GM20431 (cell line): ENCODE measurements at regions not wholly inside any gene's neighbourhood (a gene's known extent, or its start where the extent isn't known, plus 50 kb on each side); places are given as distances from the start of the nearest gene placed in this dataset.

ENCODE experiments used
- in situ Hi-C: fragments of 300-500 bp; cut with MseI, MboI; formaldehyde crosslinking; loops from one replicate; pipeline ENCODE4 v1.15.0; 2020; ENCODE audit warnings: low sequenced_read_pairs; ENCODE audit not compliant: unreplicated experiment

DNA sequence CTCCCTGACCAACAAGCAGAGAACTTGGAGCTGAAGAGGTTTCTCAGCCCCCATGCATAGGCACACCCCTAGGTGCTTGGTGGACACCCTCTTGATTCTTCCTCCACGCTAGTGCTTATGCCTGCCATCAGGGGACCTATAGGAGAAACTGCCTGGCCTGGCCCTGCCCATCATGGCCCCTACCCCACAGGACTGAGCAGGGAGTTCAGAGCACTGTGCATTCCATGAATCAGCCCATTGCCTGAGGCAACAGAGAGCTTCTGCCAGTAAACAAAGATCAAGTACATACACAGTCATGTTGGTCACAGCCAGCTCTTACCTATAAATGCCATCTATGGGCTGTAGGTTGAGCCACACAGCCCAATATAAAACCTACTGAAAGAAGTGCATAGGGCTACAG is 99.1 kb upstream of the EDNRA start:
- in situ Hi-C loops, result no loop called here

DNA sequence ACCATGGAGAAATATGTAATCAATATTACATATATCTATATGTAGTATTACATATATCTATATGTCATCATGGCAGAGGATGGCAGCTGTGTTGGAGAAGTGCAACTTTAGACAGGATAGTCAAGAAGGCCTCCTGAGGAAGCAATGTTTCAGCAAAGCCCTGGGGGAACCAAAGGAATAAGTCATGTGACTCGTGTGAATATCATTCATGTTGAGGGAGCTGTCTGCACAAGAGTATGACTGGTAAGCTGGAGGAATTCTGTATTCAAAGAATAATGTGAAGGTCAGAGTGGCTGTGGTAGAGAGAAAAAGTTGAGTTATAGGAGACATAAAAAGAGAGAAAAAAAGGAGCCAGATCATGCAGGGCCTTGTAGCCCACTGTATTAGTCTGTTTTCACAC is 92.9 kb upstream of the EDNRA start:
- in situ Hi-C loops, result no loop called here

DNA sequence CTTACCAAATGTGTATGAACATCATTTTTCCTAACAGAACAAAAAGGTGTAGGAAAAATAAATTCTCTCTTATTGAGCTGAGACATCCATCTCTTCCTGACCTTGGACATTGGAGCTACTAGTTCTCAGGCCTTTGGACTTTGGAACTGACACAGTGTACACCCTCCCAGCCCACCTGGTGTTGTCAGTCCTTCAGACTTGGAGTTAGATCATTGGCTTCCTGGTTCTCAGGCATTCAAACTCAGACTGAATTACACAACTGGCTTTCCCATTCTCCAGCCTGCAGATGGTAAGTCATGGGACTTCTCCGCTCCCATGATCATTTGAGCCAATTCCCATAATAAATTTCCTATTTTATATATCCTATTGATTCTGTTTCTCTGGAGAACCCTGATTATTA is 84.8 kb upstream of the EDNRA start:
- in situ Hi-C loops, result no loop called here

DNA sequence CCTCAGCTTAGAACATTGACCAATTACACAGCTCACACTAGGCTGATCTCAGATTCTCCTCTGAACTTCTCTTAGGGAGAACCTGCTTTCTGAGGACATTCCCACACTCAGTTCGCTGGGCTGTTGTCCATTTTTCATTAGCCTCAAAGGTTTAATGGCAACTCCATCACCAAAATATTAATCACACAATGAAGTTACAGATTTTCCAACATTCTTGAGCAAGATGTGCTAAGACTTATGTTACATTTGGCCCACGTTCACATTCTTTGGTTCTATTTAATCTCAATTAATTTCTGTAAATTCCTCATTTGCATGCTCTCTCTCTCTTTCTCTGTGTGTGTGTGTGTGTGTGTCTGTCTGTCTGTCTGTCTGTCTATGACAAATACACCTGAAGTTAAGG is 82.3 kb upstream of the EDNRA start:
- in situ Hi-C loops, result no loop called here

DNA sequence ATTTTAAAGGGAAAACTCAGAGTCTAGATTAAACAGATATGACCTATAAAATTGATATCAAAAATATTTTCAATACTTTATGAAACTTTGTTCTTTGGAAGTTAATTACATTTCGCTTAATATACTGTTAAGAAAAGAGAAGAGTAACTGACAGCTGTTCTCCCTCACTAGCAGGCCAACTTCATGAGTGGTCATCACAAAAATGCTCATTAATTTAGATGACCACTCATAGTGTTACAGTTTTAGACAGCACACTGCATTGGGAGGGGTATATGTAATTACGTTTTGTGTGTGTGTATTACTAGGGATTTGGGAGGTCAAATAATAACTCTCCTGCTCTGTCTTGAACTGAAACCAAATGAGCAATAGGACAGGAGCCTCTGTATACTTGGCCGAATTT is 80.2 kb upstream of the EDNRA start:
- in situ Hi-C loops, result no loop called here

DNA sequence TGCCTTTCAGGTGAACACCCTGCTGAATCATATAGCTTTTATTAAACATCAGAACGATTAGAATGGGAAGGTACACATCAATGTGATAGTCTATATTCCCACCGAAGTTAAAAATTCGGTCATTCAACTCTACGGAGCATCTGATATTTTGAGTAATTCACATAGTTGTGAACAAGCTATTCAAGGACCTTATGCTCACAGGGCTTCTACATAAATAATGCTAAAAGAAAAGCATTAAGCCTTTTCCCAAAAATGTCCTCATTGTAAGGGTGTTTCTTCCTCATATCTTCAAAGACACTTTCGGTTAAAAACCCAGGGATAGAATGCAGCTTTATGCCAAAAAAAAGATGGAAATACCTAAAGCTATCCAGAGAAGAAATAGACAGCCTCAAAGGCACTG is 79.7 kb upstream of the EDNRA start:
- in situ Hi-C loops, result no loop called here

DNA sequence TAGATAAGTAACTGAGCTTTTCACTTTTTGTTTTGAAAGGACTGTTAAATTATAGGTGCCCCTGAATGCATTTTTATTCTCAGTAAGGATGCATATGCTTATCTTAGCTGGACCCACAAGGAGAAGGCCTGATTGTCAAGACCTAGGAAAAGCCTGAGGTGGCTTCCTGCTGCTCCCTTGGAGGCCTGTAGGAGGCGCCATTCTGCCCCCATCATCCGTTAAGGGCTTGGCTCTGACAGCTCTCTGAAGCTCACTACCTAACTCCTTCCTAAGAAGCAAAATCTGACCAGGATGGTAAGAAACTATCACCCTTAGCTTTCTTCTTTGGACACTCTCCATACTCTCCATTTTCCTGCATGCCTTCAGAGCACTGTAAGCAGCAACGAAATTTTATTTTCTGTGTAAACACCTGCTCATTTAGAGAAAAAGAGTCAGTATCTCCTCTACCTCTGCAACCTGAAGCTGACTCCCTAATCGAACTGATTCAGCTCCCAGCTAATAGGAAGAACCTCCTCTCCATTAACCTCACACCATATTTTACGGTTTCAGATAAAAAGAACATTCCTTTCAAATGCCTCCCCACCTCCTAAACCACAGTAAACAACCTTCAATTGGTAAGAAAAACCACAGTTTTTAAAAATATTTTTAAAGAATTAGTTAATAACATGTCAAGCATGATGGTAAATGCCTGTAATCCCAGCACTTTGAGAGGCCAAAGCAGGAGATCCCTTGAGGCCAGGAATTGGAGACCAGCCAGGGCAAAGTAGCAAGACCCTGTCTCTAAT is 73.4 kb upstream of the EDNRA start:
- in situ Hi-C loops, result no loop called here

DNA sequence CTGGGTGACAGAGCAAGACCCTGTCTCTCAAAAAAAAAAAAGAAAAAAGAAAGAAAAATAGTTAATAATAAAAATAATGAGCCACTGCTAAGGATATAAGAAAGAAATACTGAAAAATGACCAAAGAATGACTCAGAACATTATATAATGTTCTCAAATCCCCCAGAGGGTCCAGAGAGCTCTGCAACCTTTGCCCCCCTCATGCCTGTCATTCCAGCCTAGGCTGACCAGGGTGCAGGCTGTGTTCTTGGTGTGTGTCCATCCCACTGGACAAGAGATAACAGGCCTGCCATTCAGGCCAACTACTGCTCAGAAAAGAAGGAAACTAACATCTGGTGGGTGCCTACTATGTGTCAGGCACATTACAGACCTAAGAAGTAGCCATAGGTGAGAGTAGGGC is 72.7 kb upstream of the EDNRA start:
- in situ Hi-C loops, result no loop called here

DNA sequence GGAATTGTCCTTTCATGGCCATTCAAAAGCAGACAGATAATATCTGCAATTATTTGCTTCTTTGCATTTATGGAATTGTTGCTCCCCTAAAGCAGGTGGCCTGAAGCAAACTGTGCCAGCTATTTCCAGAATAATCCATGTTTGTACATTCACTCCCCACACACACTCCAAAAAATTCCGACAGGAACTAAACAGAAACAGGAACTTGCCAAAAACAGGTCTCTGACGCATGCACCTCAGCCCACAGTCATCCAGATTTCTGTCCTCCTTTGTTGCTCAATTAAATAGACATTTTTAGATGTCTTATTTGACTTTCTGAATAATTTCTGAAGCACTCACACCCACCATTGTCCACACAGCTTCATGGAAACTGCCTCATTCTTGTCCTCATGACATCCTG is 71.5 kb upstream of the EDNRA start:
- in situ Hi-C loops, result no loop called here

DNA sequence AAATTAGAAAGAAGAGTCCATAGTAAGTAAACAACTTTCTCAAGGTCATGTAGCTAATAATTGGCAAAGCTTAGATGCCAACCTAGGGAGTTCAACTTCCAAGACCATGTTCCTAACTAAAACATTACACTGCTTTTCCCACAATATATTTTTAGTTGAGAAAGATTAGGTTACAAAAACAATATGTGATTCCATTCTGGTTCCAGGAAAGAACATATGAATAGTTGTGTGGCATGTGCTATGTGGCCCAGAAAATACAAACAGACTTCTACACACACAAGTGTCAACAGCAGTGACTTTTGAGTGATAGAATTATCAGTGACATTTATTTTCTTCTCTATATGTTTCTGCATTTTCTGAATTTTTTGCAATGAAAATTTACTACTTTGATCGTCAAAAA is 62.7 kb upstream of the EDNRA start:
- in situ Hi-C loops, result no loop called here

DNA sequence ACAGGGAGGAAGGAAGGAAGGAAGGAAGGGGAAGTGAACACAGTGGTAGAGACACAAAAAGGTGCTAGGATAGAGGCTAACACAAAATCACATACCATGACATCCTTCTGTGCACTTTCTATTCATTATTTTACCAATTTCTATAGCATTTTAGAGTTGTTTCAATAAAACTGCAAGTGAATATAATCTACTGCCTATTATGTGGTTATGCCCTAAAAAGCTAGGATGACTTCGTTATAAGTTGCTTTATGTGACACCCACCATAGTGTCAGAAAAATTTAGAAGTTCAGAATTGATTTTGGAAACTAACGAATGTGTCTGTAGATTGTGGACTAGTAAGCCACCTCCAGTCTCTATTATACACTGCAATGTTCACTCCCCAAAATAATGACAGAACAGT is 59.4 kb upstream of the EDNRA start:
- in situ Hi-C loops, result no loop called here

DNA sequence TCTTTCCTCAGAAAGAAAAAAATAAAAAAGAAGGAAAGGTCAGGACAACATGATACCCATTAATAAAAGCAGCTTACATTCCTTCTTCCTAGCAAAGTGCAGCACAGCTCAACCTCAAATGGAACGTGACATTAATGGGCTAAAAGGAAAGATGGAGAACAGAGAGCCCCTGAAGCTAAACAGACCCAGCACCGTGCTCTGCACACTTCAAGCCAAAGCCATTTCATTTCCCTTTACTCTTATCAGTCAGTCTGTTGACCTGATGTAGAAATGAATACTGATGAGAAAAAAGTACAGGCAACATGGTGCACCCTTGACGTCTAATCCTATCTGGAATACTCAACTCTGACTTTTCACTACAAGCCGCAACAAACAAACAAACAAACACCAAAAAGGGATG is 57.7 kb upstream of the EDNRA start:
- in situ Hi-C loops, result no loop called here

DNA sequence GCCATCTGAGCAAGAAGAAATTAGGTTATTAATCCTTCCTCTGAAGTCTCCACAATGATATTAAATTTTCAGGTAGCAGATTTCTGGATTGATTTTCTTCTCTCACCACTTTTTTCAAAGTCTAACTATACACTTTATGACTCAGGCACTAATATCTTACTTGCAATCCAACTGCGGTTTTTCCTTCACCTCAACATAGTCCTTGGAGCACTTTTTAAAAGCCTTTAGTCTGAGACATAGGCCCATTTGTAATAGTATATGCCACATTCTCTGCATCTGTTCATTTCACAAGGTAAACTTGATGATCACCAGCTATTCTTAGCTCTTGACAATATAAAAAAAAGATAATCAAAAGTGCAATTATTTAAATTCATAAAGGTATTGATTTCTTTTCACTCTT is 55.9 kb upstream of the EDNRA start:
- in situ Hi-C loops, result no loop called here

DNA sequence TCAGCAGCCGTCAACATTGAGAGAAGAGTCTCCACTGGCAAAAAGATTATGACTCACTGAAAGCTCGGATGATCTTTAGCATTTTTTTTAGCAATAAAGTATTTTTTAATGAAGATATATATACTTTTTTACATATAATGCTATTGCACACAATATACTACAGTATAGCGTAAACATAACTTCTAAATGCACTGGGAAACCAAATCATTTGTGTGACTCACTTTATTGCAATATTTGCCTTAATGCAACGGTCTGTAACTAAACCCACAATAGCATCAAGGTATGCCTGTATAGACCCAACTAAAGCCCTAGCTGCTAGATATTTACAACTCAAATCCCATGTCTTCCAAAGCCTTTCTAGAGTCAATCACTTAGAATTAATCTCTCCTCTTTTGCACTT is 52.3 kb upstream of the EDNRA start:
- in situ Hi-C loops, result no loop called here

DNA sequence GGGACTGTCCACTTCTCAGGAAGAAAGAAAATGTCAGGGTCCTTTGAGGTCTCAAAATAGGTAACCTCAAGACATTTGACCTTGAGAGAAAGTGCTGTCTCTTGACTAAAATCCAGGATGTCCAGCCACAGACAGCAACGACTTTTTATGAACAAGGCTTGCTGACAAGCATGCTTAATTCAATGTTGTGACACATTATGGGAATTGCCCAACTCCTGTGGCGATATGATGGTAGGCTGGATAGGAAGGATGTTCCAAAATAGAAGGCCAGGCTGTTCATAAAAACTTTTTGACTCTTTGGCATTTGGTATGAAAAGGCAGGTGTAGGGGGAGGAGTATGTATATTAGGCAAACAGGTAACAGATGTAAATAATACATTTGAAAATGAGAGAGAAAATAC is 50.8 kb upstream of the EDNRA start:
- in situ Hi-C loops, result no loop called here
